ENCODE measurements at regions not wholly inside any gene's neighbourhood (a gene's known extent, or its start where the extent isn't known, plus 50 kb on each side); places are given as distances from the start of the nearest gene placed in this dataset.

- peaks cover 0 to 3% of the 10 kb centered on the region in 2 experiments; a peak in 1 of 5 replicates for H3K9me3 Mint-ChIP-seq
Observed at GRCh38 chr2:133739039-133739438, 170.8 kb upstream of the NCKAP5 start.

More at GRCh38 chr2:133739039-133739438, 170.8 kb upstream of the NCKAP5 start:
- Histone ChIP-seq H3K27ac (ENCODE audit: insufficient read length, low read depth, low read length) (no peak overlapping the region), H3K79me1 (ENCODE audit: insufficient read depth, low read depth, low read length, poor library complexity, severe bottlenecking) (no peaks in the 10 kb centered on the region), H4K91ac (ENCODE audit: insufficient read length, low read depth, low read length) (no peak overlapping the region), H3K23me2 (ENCODE audit: insufficient read length, low read depth, low read length, poor library complexity, severe bottlenecking) (no peaks in the 10 kb centered on the region), H2BK12ac (ENCODE audit: insufficient read length, low read depth, low read length) (no peak overlapping the region), H3K23ac (ENCODE audit: insufficient read length, low read depth, low read length) (no peak overlapping the region), H3K18ac (ENCODE audit: insufficient read length, low read depth, low read length) (no peak overlapping the region), H2BK15ac (ENCODE audit: low read depth, low read length) (no peak overlapping the region), H4K5ac (ENCODE audit: insufficient read length, low read depth, low read length) (no peak overlapping the region), H3T11ph (ENCODE audit: low read length) (no peak overlapping the region), H4K8ac (replicated peaks; ENCODE audit: insufficient read length, low read depth, low read length) (no peak overlapping the region), H3K4me1 (ENCODE audit: insufficient read depth, low read length) (no peaks in the 10 kb centered on the region; the same call in 1 of the 2 replicates), H3K14ac (ENCODE audit: insufficient read depth, low read length) (no peak overlapping the region), H2BK20ac (ENCODE audit: low read depth, low read length, poor library complexity, severe bottlenecking) (no peak overlapping the region), H3K56ac (ENCODE audit: insufficient read length, low read depth, low read length) (no peak overlapping the region), H3K4me2 (ENCODE audit: insufficient read depth, insufficient read length, low read length) (no peak overlapping the region), H3K79me2 (ENCODE audit: insufficient read depth, low read length) (no peaks in the 10 kb centered on the region), H2BK5ac (ENCODE audit: insufficient read length, low read length) (no peak overlapping the region), H4K20me1 (ENCODE audit: control insufficient read depth, insufficient read depth, insufficient read length) (no peaks in the 10 kb centered on the region), H3K4ac (ENCODE audit: low read depth, low read length) (no peak overlapping the region), H2AFZ (ENCODE audit: low read length) (no peak overlapping the region), H2BK120ac (ENCODE audit: low read depth, low read length, poor library complexity, severe bottlenecking) (no peak overlapping the region), H2AK5ac (ENCODE audit: insufficient read length, low read length) (no peak overlapping the region), H3K9ac (ENCODE audit: extremely low read depth, insufficient read length, low read length) (no peak overlapping the region), H3K27me3 (ENCODE audit: insufficient read depth, low read length) (no peaks in the 10 kb centered on the region), H3K9me3 (ENCODE audit: control insufficient read depth, low read depth, low read length) (no peaks in the 10 kb centered on the region)
- Mint-ChIP-seq H3K4me1 (no peaks in the 10 kb centered on the region), H3K27ac (no peak overlapping the region), H3K36me3 (ENCODE audit: insufficient read depth in 1 of 3, low read depth in 3 of 3) (0 out of 7 replicates have a peak, but pooled peaks cover 0 to 3% (median 0%) of the 10 kb centered on the region in 3 experiments), H3K27me3 (ENCODE audit: low read depth) (peaks cover 1% of the 10 kb centered on the region; the same call in 1 of the 2 replicates), H3K4me3 (no peak overlapping the region)
- TF ChIP-seq CTCF (conservative IDR thresholded peaks at IDR 0.05): no peak
- DNase-seq: no peak
